ENCODE measurements at regions not wholly inside any gene's neighbourhood (a gene's known extent, or its start where the extent isn't known, plus 50 kb on each side); places are given as distances from the start of the nearest gene placed in this dataset.

DNA sequence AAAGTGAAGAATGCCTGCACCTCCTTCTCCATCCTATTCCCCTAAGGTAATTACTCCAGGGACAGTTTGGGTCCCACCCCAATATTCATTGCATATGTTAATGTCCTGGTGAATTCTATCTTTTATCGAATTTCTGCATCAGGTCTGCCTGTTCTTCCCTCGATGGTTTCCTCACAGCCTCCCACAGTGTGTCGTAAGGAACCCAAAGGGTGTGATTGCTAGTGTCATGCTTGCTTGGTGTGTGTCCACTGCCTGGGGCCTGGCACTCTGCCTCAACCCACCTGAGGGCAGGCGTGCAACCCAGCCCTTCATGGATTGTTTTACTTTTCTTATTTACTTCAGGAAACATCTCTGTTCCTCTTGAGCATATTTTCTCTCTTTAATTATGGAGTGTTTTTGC is 60.2 kb upstream of the CYSLTR2 start:
- TF ChIP-seq, protein P1, sequence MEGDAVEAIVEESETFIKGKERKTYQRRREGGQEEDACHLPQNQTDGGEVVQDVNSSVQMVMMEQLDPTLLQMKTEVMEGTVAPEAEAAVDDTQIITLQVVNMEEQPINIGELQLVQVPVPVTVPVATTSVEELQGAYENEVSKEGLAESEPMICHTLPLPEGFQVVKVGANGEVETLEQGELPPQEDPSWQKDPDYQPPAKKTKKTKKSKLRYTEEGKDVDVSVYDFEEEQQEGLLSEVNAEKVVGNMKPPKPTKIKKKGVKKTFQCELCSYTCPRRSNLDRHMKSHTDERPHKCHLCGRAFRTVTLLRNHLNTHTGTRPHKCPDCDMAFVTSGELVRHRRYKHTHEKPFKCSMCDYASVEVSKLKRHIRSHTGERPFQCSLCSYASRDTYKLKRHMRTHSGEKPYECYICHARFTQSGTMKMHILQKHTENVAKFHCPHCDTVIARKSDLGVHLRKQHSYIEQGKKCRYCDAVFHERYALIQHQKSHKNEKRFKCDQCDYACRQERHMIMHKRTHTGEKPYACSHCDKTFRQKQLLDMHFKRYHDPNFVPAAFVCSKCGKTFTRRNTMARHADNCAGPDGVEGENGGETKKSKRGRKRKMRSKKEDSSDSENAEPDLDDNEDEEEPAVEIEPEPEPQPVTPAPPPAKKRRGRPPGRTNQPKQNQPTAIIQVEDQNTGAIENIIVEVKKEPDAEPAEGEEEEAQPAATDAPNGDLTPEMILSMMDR (IDR thresholded peaks at IDR 0.05) = no peak
- TF ChIP-seq POLR2AphosphoS5 (IDR thresholded peaks at IDR 0.05) (no peak), EP300 (IDR thresholded peaks at IDR 0.05) (no peak)
